MM.1S (cell line): ENCODE measurements at regions not wholly inside any gene's neighbourhood (a gene's known extent, or its start where the extent isn't known, plus 50 kb on each side); places are given as distances from the start of the nearest gene placed in this dataset.

Experiments
- DNase-seq: peaks from one replicate; pipeline ENCODE4 v3.0.0-alpha.2; 2015
- H2AFZ ChIP-seq: fragments of 300-600 bp; sonication (generic); 2 replicates; pipeline ENCODE4 v1.6.0; 2016; ENCODE audit warnings: antibody characterized with exemption, low read length
- H3F3A ChIP-seq: fragments of 300-600 bp; sonication (generic); 2 replicates; pipeline ENCODE4 v1.6.1; 2016; ENCODE audit warnings: mild to moderate bottlenecking, antibody characterized with exemption, low read length, moderate library complexity, mixed read lengths; ENCODE audit not compliant: insufficient read depth
- H3K27ac ChIP-seq: fragments of 300-600 bp; sonication (generic); 2 replicates; pipeline ENCODE4 v1.5.1; 2016; ENCODE audit warnings: mild to moderate bottlenecking, low read length
- H3K27me3 ChIP-seq: fragments of 300-600 bp; sonication (generic); replicated peaks from 2 replicates; pipeline ENCODE4 v1.6.0; 2016; ENCODE audit warnings: low read length; ENCODE audit not compliant: insufficient read depth
- H3K36me3 ChIP-seq: fragments of 300-600 bp; sonication (generic); replicated peaks from 2 replicates; pipeline ENCODE4 v1.6.1; 2016; ENCODE audit warnings: mild to moderate bottlenecking, low read length, mixed read lengths; ENCODE audit not compliant: insufficient read depth
- H3K4me1 ChIP-seq: fragments of 300-600 bp; sonication (generic); 2 replicates; pipeline ENCODE4 v1.6.1; 2016; ENCODE audit warnings: low read length, mixed read lengths
- H3K4me2 ChIP-seq: fragments of 300-600 bp; sonication (generic); 2 replicates; pipeline ENCODE4 v1.6.0; 2016; ENCODE audit warnings: low read depth, low read length
- H3K4me3 ChIP-seq: fragments of 300-600 bp; sonication (generic); 2 replicates; pipeline ENCODE4 v1.5.1; 2016; ENCODE audit warnings: low read length, mixed read lengths
- H3K79me2 ChIP-seq: fragments of 300-600 bp; sonication (generic); 2 replicates; pipeline ENCODE4 v1.6.1; 2016; ENCODE audit warnings: mixed run types, low read length, mixed read lengths
- H3K9ac ChIP-seq: fragments of 300-600 bp; sonication (generic); 2 replicates; pipeline ENCODE4 v1.6.1; 2016; ENCODE audit warnings: low read length, mixed read lengths
- H3K9me2 ChIP-seq: fragments of 300-600 bp; sonication (generic); replicated peaks from 2 replicates; pipeline ENCODE4 v1.6.1; 2016; ENCODE audit warnings: mild to moderate bottlenecking, low read length, mixed read lengths; ENCODE audit not compliant: insufficient read depth
- H3K9me3 ChIP-seq: fragments of 300-600 bp; sonication (generic); replicated peaks from 2 replicates; pipeline ENCODE4 v1.6.1; 2016; ENCODE audit warnings: mild to moderate bottlenecking, low read length, mixed read lengths; ENCODE audit not compliant: insufficient read depth
- H4K20me1 ChIP-seq: fragments of 300-600 bp; sonication (generic); 2 replicates; pipeline ENCODE4 v1.6.1; 2016; ENCODE audit warnings: mild to moderate bottlenecking, low read length, moderate library complexity, mixed read lengths; ENCODE audit not compliant: insufficient read depth
- CTCF ChIP-seq: fragments of 300-600 bp; sonication (generic); IDR thresholded peaks from 2 replicates; pipeline ENCODE4 v1.5.1; 2016; ENCODE audit warnings: antibody characterized with exemption, low read length, mixed read lengths
- EZH2 ChIP-seq: fragments of 300-600 bp; sonication (generic); optimal IDR thresholded peaks from 2 replicates; pipeline ENCODE3; 2017; ENCODE audit warnings: low read depth, mild to moderate bottlenecking, antibody characterized with exemption, low read length, mixed read lengths
- EZH2phosphoT487 ChIP-seq: fragments of 300-600 bp; sonication (generic); IDR thresholded peaks from 2 replicates; pipeline ENCODE4 v1.6.1; 2018; ENCODE audit warnings: antibody characterized with exemption, low read length

- no peak overlapping the region for H3K4me2 ChIP-seq
- H4K20me1 ChIP-seq: no peaks in the 10 kb centered on the region
- H3K79me2 ChIP-seq: no peaks in the 10 kb centered on the region
- no peak overlapping the region for H3K9ac ChIP-seq
- H3K27ac ChIP-seq: no peak overlapping the region
- H3K36me3 ChIP-seq: no peaks in the 10 kb centered on the region
- DNase-seq: no peak
- H3F3A ChIP-seq: no peaks in the 10 kb centered on the region
- H3K9me3 ChIP-seq: no peaks in the 10 kb centered on the region
- H3K4me3 ChIP-seq: no peak overlapping the region
- H3K27me3 ChIP-seq: peaks cover 85% of the 10 kb centered on the region
- H3K9me2 ChIP-seq: no peaks in the 10 kb centered on the region
- no peak overlapping the region for H2AFZ ChIP-seq
- TF ChIP-seq CTCF (no peak), EZH2phosphoT487 (no peak), EZH2 (no peak)
- no peaks in the 10 kb centered on the region for H3K4me1 ChIP-seq
These were observed 431.6 kb downstream of the PTPRU start for GRCh38 chr1:29667951-29668350.

- no peak overlapping the region for H3K27ac ChIP-seq
These were observed 428.4 kb downstream of the PTPRU start for GRCh38 chr1:29664711-29665110.

GRCh38 chr1:29658688-29659087 is 422.4 kb downstream of the PTPRU start:
- no peak overlapping the region for H3K4me3 ChIP-seq
- no peaks in the 10 kb centered on the region for H3K79me2 ChIP-seq
- no peak for DNase-seq
- no peaks in the 10 kb centered on the region for H3K9me3 ChIP-seq
- no peaks in the 10 kb centered on the region for H3K9me2 ChIP-seq
- H3K27me3 ChIP-seq: peaks cover 50% of the 10 kb centered on the region
- no peaks in the 10 kb centered on the region for H3F3A ChIP-seq
- TF ChIP-seq EZH2 (no peak), EZH2phosphoT487 (no peak), CTCF (no peak)
- H3K36me3 ChIP-seq: no peaks in the 10 kb centered on the region
- no peak overlapping the region for H3K4me2 ChIP-seq
- no peak overlapping the region for H2AFZ ChIP-seq
- no peak overlapping the region for H3K9ac ChIP-seq
- H3K27ac ChIP-seq: no peak overlapping the region
- H4K20me1 ChIP-seq: no peaks in the 10 kb centered on the region
- H3K4me1 ChIP-seq: no peaks in the 10 kb centered on the region

More at GRCh38 chr1:29664711-29665110, 428.4 kb downstream of the PTPRU start:
- Histone ChIP-seq H3K9ac (no peak overlapping the region), H3K36me3 (no peaks in the 10 kb centered on the region), H3K27me3 (peaks cover 92% of the 10 kb centered on the region), H3K4me3 (no peak overlapping the region), H3F3A (no peaks in the 10 kb centered on the region), H3K9me3 (no peaks in the 10 kb centered on the region), H4K20me1 (no peaks in the 10 kb centered on the region), H3K4me1 (no peaks in the 10 kb centered on the region), H3K4me2 (no peak overlapping the region), H2AFZ (no peak overlapping the region), H3K79me2 (no peaks in the 10 kb centered on the region), H3K9me2 (no peaks in the 10 kb centered on the region)
- TF ChIP-seq EZH2 (no peak), CTCF (no peak), EZH2phosphoT487 (no peak)
- no peak for DNase-seq
